B cell (primary cell): ENCODE measurements at regions not wholly inside any gene's neighbourhood (a gene's known extent, or its start where the extent isn't known, plus 50 kb on each side); places are given as distances from the start of the nearest gene placed in this dataset.

ENCODE experiments used
- ATAC-seq: fragments of 200-7000 bp; cut with Tn5 transposase; one replicate; pipeline ENCODE4 v1.10.0; 2021; ENCODE audit warnings: low read depth, mild to moderate bottlenecking, moderate number of reproducible peaks, moderate library complexity
- CTCF ChIA-PET: fragments of 350-600 bp; sonication (Branson Sonifier 250); formaldehyde crosslinking; loops from one replicate; lab custom pipeline; 2021; ENCODE audit warnings: antibody characterized with exemption, inconsistent platforms; lab: Charles Lee
- POLR2A ChIA-PET: fragments of 350-600 bp; sonication (Branson Sonifier 250); formaldehyde crosslinking; loops from one replicate; lab custom pipeline; 2021; ENCODE audit warnings: antibody characterized with exemption; lab: Charles Lee
- DNase-seq: peaks from one replicate; pipeline ENCODE4 v3.0.0; 2013
- H2AFZ ChIP-seq: 2 replicates; pipeline ENCODE4 v1.6.1; 2012; ENCODE audit warnings: mild to moderate bottlenecking, low read depth, low read length; ENCODE audit not compliant: insufficient read depth, poor library complexity, severe bottlenecking
- H3K27ac ChIP-seq, 2 donors: 1 replicate in 1 of 2; 2 replicates in 1 of 2; pipeline ENCODE4 v1.5.1; 2012 to 2013; ENCODE audit warnings: low read length in 2 of 2, mild to moderate bottlenecking in 2 of 2, moderate library complexity in 1 of 2
- H3K27me3 ChIP-seq, 4 experiments: fragments of 200-600 bp in 1 of 4; sonication (generic) in 1 of 4; replicated peaks in 1 of 4; 1 replicate in 2 of 4; 2 replicates in 2 of 4; pipeline versions ENCODE4 v1.6.1 to v1.7.0; 2013 to 2016; ENCODE audit warnings: low read length in 3 of 4, mild to moderate bottlenecking in 2 of 4, mixed read lengths in 1 of 4, moderate library complexity in 1 of 4; ENCODE audit not compliant: insufficient read depth in 4 of 4, control insufficient read depth in 3 of 4; ENCODE audit errors: control extremely low read depth in 1 of 4
- H3K36me3 ChIP-seq, 2 experiments: replicated peaks in 1 of 2; 1 replicate in 1 of 2; 2 replicates in 1 of 2; pipeline versions ENCODE4 v1.6.1 to v1.7.1; 2013; ENCODE audit warnings: low read length in 1 of 2; ENCODE audit not compliant: insufficient read depth in 2 of 2, control insufficient read depth in 1 of 2; ENCODE audit errors: control extremely low read depth in 1 of 2, extremely low read depth in 1 of 2
- H3K4me1 ChIP-seq, 2 donors: fragments of 200-600 bp in 1 of 2; sonication (generic) in 1 of 2; 1 replicate in 1 of 2; 2 replicates in 1 of 2; pipeline versions ENCODE4 v1.5.1 to v1.6.1; 2013 to 2017; ENCODE audit warnings: low read length in 2 of 2; ENCODE audit not compliant: control insufficient read depth in 2 of 2, insufficient read depth in 2 of 2
- H3K4me2 ChIP-seq: replicated peaks from 2 replicates; pipeline ENCODE3; 2012; ENCODE audit warnings: mild to moderate bottlenecking, low read depth, low read length; ENCODE audit not compliant: poor library complexity, severe bottlenecking
- H3K4me3 ChIP-seq, 5 experiments: fragments of 200-600 bp in 1 of 5; sonication (generic) in 1 of 5; 1 replicate in 3 of 5; 2 replicates in 2 of 5; pipeline versions ENCODE4 v1.5.1 to v1.7.0; 2011 to 2016; ENCODE audit warnings: low read length in 4 of 5, mild to moderate bottlenecking in 4 of 5, low read depth in 2 of 5, control low read depth in 1 of 5, moderate library complexity in 1 of 5; ENCODE audit not compliant: insufficient read depth in 1 of 5; ENCODE audit errors: control extremely low read depth in 1 of 5, extremely low read depth in 1 of 5
- H3K79me2 ChIP-seq: fragments of 200-600 bp; sonication (generic); one replicate; pipeline ENCODE4 v1.6.0; 2016; ENCODE audit warnings: low read length; ENCODE audit not compliant: control insufficient read depth, insufficient read depth
- H3K9ac ChIP-seq: fragments of 200-600 bp; sonication (generic); 2 replicates; pipeline ENCODE4 v1.6.1; 2017; ENCODE audit warnings: mild to moderate bottlenecking, low read length, moderate library complexity
- H3K9me3 ChIP-seq, 3 donors: one replicate each; pipeline versions ENCODE4 v1.6.1 to v1.7.1; 2013; ENCODE audit warnings: low read length in 2 of 3; ENCODE audit not compliant: control insufficient read depth in 2 of 3, insufficient read depth in 1 of 3; ENCODE audit errors: control extremely low read depth in 1 of 3
- H4K20me1 ChIP-seq: 2 replicates; pipeline ENCODE4 v1.6.0; 2012; ENCODE audit warnings: mild to moderate bottlenecking, low read length; ENCODE audit not compliant: insufficient read depth, control insufficient read depth, poor library complexity, severe bottlenecking
- H3K27ac Mint-ChIP-seq: one replicate; pipeline ENCODE4 v1.8.0; 2021; ENCODE audit warnings: mixed read lengths
- H3K27me3 Mint-ChIP-seq: one replicate; pipeline ENCODE4 v1.8.0; 2021; ENCODE audit warnings: mixed read lengths
- H3K4me1 Mint-ChIP-seq: one replicate; pipeline ENCODE4 v1.8.0; 2021; ENCODE audit warnings: mixed read lengths
- H3K4me3 Mint-ChIP-seq: one replicate; pipeline ENCODE4 v1.8.0; 2021; ENCODE audit warnings: mixed read lengths
- H3K9me3 Mint-ChIP-seq: one replicate; pipeline ENCODE4 v1.8.0; 2022; ENCODE audit warnings: mixed read lengths; ENCODE audit not compliant: insufficient read depth
- CTCF ChIP-seq: fragments of 200-600 bp; IDR thresholded peaks from one replicate; pipeline ENCODE4 v1.8.0; 2022; ENCODE audit warnings: antibody characterized with exemption, mild to moderate bottlenecking
- EZH2 ChIP-seq: IDR thresholded peaks from 2 replicates; pipeline ENCODE4 v1.6.1; 2012; ENCODE audit warnings: borderline replicate concordance, low read depth, mild to moderate bottlenecking, moderate library complexity, low read length; ENCODE audit not compliant: insufficient read depth, poor library complexity, severe bottlenecking
- WGBS: methylation state at CpG from one replicate; pipeline ENCODE4 v1.1.5; 2013; ENCODE audit warnings: missing lambda C conversion rate; ENCODE audit not compliant: insufficient coverage; 5-methylcytosine and 5-hydroxymethylcytosine counted together
- intact Hi-C: fragments of 100-400 bp; cut with micrococcal nuclease; formaldehyde crosslinking; loops from one replicate; pipeline ENCODE4 v1.10.0; 2022

GRCh38 chr7:49479936-49480544 lies 293.4 kb upstream of the VWC2 start:
- no peak overlapping the region for H3K27ac ChIP-seq
- no peak overlapping the region for H3K27ac Mint-ChIP-seq
- no peaks in the 10 kb centered on the region for H3K4me1 ChIP-seq
- WGBS: no CpG with 5 or more reads among the region's 4 CpGs
- ChIA-PET POLR2A (no interaction called here), CTCF (no interaction called here)
- H3K9ac ChIP-seq: no peak overlapping the region
- no peaks in the 10 kb centered on the region for H3K36me3 ChIP-seq
- H4K20me1 ChIP-seq: no peaks in the 10 kb centered on the region
- no peaks in the 10 kb centered on the region for H3K27me3 ChIP-seq
- intact Hi-C loops: no loop called here
- H3K27me3 Mint-ChIP-seq: no peaks in the 10 kb centered on the region
- no peaks in the 10 kb centered on the region for H3K9me3 ChIP-seq
- no peak overlapping the region for H3K4me3 ChIP-seq
- no peak overlapping the region for H3K4me2 ChIP-seq
- no peak overlapping the region for H2AFZ ChIP-seq
- no peak overlapping the region for H3K4me3 Mint-ChIP-seq
- DNase-seq (no peak), ATAC-seq (no peak)
- peaks cover 5% of the 10 kb centered on the region for H3K9me3 Mint-ChIP-seq
- H3K79me2 ChIP-seq: no peaks in the 10 kb centered on the region
- H3K4me1 Mint-ChIP-seq: no peaks in the 10 kb centered on the region
- TF ChIP-seq CTCF (no peak), EZH2 (no peak)

GRCh38 chr7:49481075-49481474 lies 292.4 kb upstream of the VWC2 start:
- H3K27me3 Mint-ChIP-seq: no peaks in the 10 kb centered on the region
- no peak overlapping the region for H3K27ac Mint-ChIP-seq
- WGBS: no CpG with 5 or more reads among the region's 1 CpG
- no peaks in the 10 kb centered on the region for H3K27me3 ChIP-seq
- H3K79me2 ChIP-seq: no peaks in the 10 kb centered on the region
- TF ChIP-seq EZH2 (no peak), CTCF (no peak)
- no peaks in the 10 kb centered on the region for H4K20me1 ChIP-seq
- H3K4me1 Mint-ChIP-seq: no peaks in the 10 kb centered on the region
- ChIA-PET POLR2A (no interaction called here), CTCF (no interaction called here)
- H3K36me3 ChIP-seq: no peaks in the 10 kb centered on the region
- intact Hi-C loops: no loop called here
- H3K4me1 ChIP-seq: no peaks in the 10 kb centered on the region
- no peak overlapping the region for H3K4me3 Mint-ChIP-seq
- H3K27ac ChIP-seq: no peak overlapping the region
- H3K9ac ChIP-seq: no peak overlapping the region
- ATAC-seq: no peak
- no peak overlapping the region for H3K4me2 ChIP-seq
- peaks cover 5% of the 10 kb centered on the region for H3K9me3 Mint-ChIP-seq
- no peak overlapping the region for H3K4me3 ChIP-seq
- H3K9me3 ChIP-seq: no peaks in the 10 kb centered on the region
- no peak for DNase-seq
- H2AFZ ChIP-seq: no peak overlapping the region
